H9 (cell line): ENCODE measurements at regions not wholly inside any gene's neighbourhood (a gene's known extent, or its start where the extent isn't known, plus 50 kb on each side); places are given as distances from the start of the nearest gene placed in this dataset.

Source experiments
- DNase-seq: peaks from one replicate; pipeline ENCODE4 v3.0.0-alpha.2; 2017
- H2AFZ ChIP-seq: one replicate; pipeline ENCODE4 v1.6.1; 2013; ENCODE audit warnings: mild to moderate bottlenecking, low read length, control low read depth, moderate library complexity
- H2AK5ac ChIP-seq: 2 replicates; pipeline ENCODE4 v1.6.1; 2013; ENCODE audit warnings: low read length, control low read depth, mixed read lengths; ENCODE audit not compliant: insufficient read length
- H2BK120ac ChIP-seq: one replicate; pipeline ENCODE4 v1.6.1; 2013; ENCODE audit warnings: low read depth, mild to moderate bottlenecking, low read length, control low read depth, inconsistent platforms; ENCODE audit not compliant: poor library complexity, severe bottlenecking
- H2BK12ac ChIP-seq: 2 replicates; pipeline ENCODE4 v1.6.1; 2013; ENCODE audit warnings: low read length, control low read depth, mixed read lengths, low read depth; ENCODE audit not compliant: insufficient read length
- H2BK15ac ChIP-seq: 2 replicates; pipeline ENCODE4 v1.6.1; 2013; ENCODE audit warnings: low read depth, low read length, control low read depth
- H2BK20ac ChIP-seq: one replicate; pipeline ENCODE4 v1.6.1; 2013; ENCODE audit warnings: low read depth, mild to moderate bottlenecking, low read length, control low read depth, inconsistent platforms; ENCODE audit not compliant: poor library complexity, severe bottlenecking
- H2BK5ac ChIP-seq: 2 replicates; pipeline ENCODE4 v1.6.1; 2013; ENCODE audit warnings: low read length, control low read depth, mixed read lengths; ENCODE audit not compliant: insufficient read length
- H3K14ac ChIP-seq: 2 replicates; pipeline ENCODE4 v1.6.1; 2013; ENCODE audit warnings: low read length, control low read depth; ENCODE audit not compliant: insufficient read depth
- H3K18ac ChIP-seq: 2 replicates; pipeline ENCODE4 v1.6.1; 2013; ENCODE audit warnings: low read depth, mild to moderate bottlenecking, mixed read lengths, low read length, control low read depth; ENCODE audit not compliant: insufficient read length
- H3K23ac ChIP-seq: 2 replicates; pipeline ENCODE4 v1.6.1; 2013; ENCODE audit warnings: low read length, control low read depth, mixed read lengths, low read depth; ENCODE audit not compliant: insufficient read length
- H3K23me2 ChIP-seq: 2 replicates; pipeline ENCODE4 v1.6.1; 2013; ENCODE audit warnings: low read depth, mild to moderate bottlenecking, mixed read lengths, low read length, control low read depth; ENCODE audit not compliant: insufficient read length, poor library complexity, severe bottlenecking
- H3K27ac ChIP-seq: 2 replicates; pipeline ENCODE4 v1.5.1; 2013; ENCODE audit warnings: low read length, control low read depth, mixed read lengths, low read depth; ENCODE audit not compliant: insufficient read length
- H3K27me3 ChIP-seq: 2 replicates; pipeline ENCODE4 v1.6.1; 2013; ENCODE audit warnings: low read length, control low read depth, inconsistent platforms; ENCODE audit not compliant: insufficient read depth
- H3K4ac ChIP-seq: 2 replicates; pipeline ENCODE4 v1.6.1; 2013; ENCODE audit warnings: low read depth, mild to moderate bottlenecking, control low read depth, inconsistent platforms, low read length, moderate library complexity
- H3K4me1 ChIP-seq: 2 replicates; pipeline ENCODE4 v1.6.1; 2013; ENCODE audit warnings: low read length, control low read depth, inconsistent platforms; ENCODE audit not compliant: insufficient read depth
- H3K4me2 ChIP-seq: 2 replicates; pipeline ENCODE4 v1.6.1; 2013; ENCODE audit warnings: low read length, control low read depth, mixed read lengths; ENCODE audit not compliant: insufficient read length, insufficient read depth
- H3K56ac ChIP-seq: 2 replicates; pipeline ENCODE4 v1.6.1; 2013; ENCODE audit warnings: low read depth, mild to moderate bottlenecking, mixed read lengths, low read length, control low read depth; ENCODE audit not compliant: insufficient read length
- H3K79me1 ChIP-seq: 2 replicates; pipeline ENCODE4 v1.6.1; 2013; ENCODE audit warnings: low read depth, mild to moderate bottlenecking, moderate library complexity, low read length, control low read depth, inconsistent platforms; ENCODE audit not compliant: insufficient read depth, poor library complexity, severe bottlenecking
- H3K79me2 ChIP-seq: 2 replicates; pipeline ENCODE4 v1.6.1; 2013; ENCODE audit warnings: low read length, control low read depth, inconsistent platforms; ENCODE audit not compliant: insufficient read depth
- H3K9ac ChIP-seq: 2 replicates; pipeline ENCODE4 v1.6.1; 2013; ENCODE audit warnings: low read length, control low read depth, mixed read lengths; ENCODE audit not compliant: insufficient read length; ENCODE audit errors: extremely low read depth
- H3K9me3 ChIP-seq: one replicate; pipeline ENCODE4 v1.6.1; 2013; ENCODE audit warnings: low read depth, low read length, inconsistent platforms; ENCODE audit not compliant: control insufficient read depth
- H3T11ph ChIP-seq: one replicate; pipeline ENCODE4 v1.6.1; 2013; ENCODE audit warnings: mild to moderate bottlenecking, low read length, control low read depth, inconsistent platforms
- H4K20me1 ChIP-seq: one replicate; pipeline ENCODE4 v1.6.1; 2013; ENCODE audit not compliant: control insufficient read depth, insufficient read length, insufficient read depth
- H4K5ac ChIP-seq: 2 replicates; pipeline ENCODE4 v1.6.1; 2013; ENCODE audit warnings: low read depth, mild to moderate bottlenecking, mixed read lengths, low read length, control low read depth; ENCODE audit not compliant: insufficient read length
- H4K8ac ChIP-seq: replicated peaks from 2 replicates; pipeline ENCODE4 v1.6.1; 2013; ENCODE audit warnings: low read length, control low read depth, mixed read lengths, low read depth; ENCODE audit not compliant: insufficient read length
- H4K91ac ChIP-seq: 2 replicates; pipeline ENCODE4 v1.6.1; 2013; ENCODE audit warnings: low read depth, mild to moderate bottlenecking, moderate library complexity, mixed read lengths, low read length, control low read depth; ENCODE audit not compliant: insufficient read length
- H3K27ac Mint-ChIP-seq, 3 experiments: 2 replicates in 2 of 3; 3 replicates in 1 of 3; pipeline ENCODE4 v1.8.0; 2020 to 2021; ENCODE audit warnings: mixed read lengths in 3 of 3, mild to moderate bottlenecking in 1 of 3, moderate library complexity in 1 of 3
- H3K27me3 Mint-ChIP-seq: 2 replicates; pipeline ENCODE4 v1.8.0; 2021; ENCODE audit warnings: low read depth, mild to moderate bottlenecking, moderate library complexity, mixed read lengths
- H3K36me3 Mint-ChIP-seq, 3 experiments: 2 replicates in 2 of 3; 3 replicates in 1 of 3; pipeline ENCODE4 v1.8.0; 2020 to 2021; ENCODE audit warnings: low read depth in 3 of 3, mixed read lengths in 3 of 3; ENCODE audit not compliant: insufficient read depth in 1 of 3
- H3K4me1 Mint-ChIP-seq, 2 experiments: 2 replicates each; pipeline ENCODE4 v1.8.0; 2020; ENCODE audit warnings: mixed read lengths in 2 of 2
- H3K4me3 Mint-ChIP-seq, 2 experiments: 2 replicates in 1 of 2; 3 replicates in 1 of 2; pipeline ENCODE4 v1.8.0; 2020 to 2021; ENCODE audit warnings: mild to moderate bottlenecking in 2 of 2, mixed read lengths in 2 of 2, moderate library complexity in 1 of 2
- H3K9me3 Mint-ChIP-seq, 2 experiments: 2 replicates in 1 of 2; 3 replicates in 1 of 2; pipeline ENCODE4 v1.8.0; 2020; ENCODE audit warnings: mild to moderate bottlenecking in 2 of 2, mixed read lengths in 2 of 2, moderate library complexity in 1 of 2
- WGBS: extraction: QIAGEN DNeasy Blood & Tissue Kit; methylation state at CpG from one replicate; pipeline ENCODE4 v1.1.7; 2013; ENCODE audit warnings: missing lambda C conversion rate, low lambda C conversion rate, mixed read lengths; ENCODE audit not compliant: insufficient read length; ENCODE audit errors: extremely low coverage; 5-methylcytosine and 5-hydroxymethylcytosine counted together
- TF ChIP-seq, protein P1 (sequence below): fragments of 200-600 bp; sonication (generic); conservative IDR thresholded peaks from 3 replicates; pipeline ENCODE4 v1.8.0; 2021; ENCODE audit warnings: antibody characterized with exemption, mild to moderate bottlenecking

GRCh38 chr9:109609060-109609459 is 111.0 kb upstream of the PTPN3 start:
- H2BK5ac ChIP-seq, result no peak overlapping the region
- H3T11ph ChIP-seq, result no peak overlapping the region
- H3K27ac ChIP-seq, result no peak overlapping the region
- no peak overlapping the region for H3K56ac ChIP-seq
- no peak overlapping the region for H2AK5ac ChIP-seq
- H2AFZ ChIP-seq, result no peak overlapping the region
- H4K5ac ChIP-seq, result no peak overlapping the region
- no peak overlapping the region for H3K23ac ChIP-seq
- TF ChIP-seq, protein P1, sequence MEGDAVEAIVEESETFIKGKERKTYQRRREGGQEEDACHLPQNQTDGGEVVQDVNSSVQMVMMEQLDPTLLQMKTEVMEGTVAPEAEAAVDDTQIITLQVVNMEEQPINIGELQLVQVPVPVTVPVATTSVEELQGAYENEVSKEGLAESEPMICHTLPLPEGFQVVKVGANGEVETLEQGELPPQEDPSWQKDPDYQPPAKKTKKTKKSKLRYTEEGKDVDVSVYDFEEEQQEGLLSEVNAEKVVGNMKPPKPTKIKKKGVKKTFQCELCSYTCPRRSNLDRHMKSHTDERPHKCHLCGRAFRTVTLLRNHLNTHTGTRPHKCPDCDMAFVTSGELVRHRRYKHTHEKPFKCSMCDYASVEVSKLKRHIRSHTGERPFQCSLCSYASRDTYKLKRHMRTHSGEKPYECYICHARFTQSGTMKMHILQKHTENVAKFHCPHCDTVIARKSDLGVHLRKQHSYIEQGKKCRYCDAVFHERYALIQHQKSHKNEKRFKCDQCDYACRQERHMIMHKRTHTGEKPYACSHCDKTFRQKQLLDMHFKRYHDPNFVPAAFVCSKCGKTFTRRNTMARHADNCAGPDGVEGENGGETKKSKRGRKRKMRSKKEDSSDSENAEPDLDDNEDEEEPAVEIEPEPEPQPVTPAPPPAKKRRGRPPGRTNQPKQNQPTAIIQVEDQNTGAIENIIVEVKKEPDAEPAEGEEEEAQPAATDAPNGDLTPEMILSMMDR, result no peak
- H2BK20ac ChIP-seq, result no peak overlapping the region
- no peak overlapping the region for H3K9ac ChIP-seq
- peaks cover 3% of the 10 kb centered on the region in 2 experiments; a peak in 3 of 4 replicates for H3K4me1 Mint-ChIP-seq
- DNase-seq, result no peak
- H3K27ac Mint-ChIP-seq, result no peak overlapping the region
- no peak overlapping the region for H2BK120ac ChIP-seq
- H4K91ac ChIP-seq, result no peak overlapping the region
- no peaks in the 10 kb centered on the region for H3K79me1 ChIP-seq
- H3K4me1 ChIP-seq, result no peaks in the 10 kb centered on the region; the same call in 1 of the 2 replicates
- H2BK15ac ChIP-seq, result no peak overlapping the region
- no peaks in the 10 kb centered on the region for H3K23me2 ChIP-seq
- H3K79me2 ChIP-seq, result no peaks in the 10 kb centered on the region
- no peak overlapping the region for H3K18ac ChIP-seq
- no CpG with 5 or more reads among the region's 1 CpG for WGBS
- no peak overlapping the region for H3K4me3 Mint-ChIP-seq
- no peak overlapping the region for H2BK12ac ChIP-seq
- H3K4me2 ChIP-seq, result no peak overlapping the region
- peaks cover 2% of the 10 kb centered on the region; the same call in 1 of the 2 replicates for H3K27me3 Mint-ChIP-seq
- no peaks in the 10 kb centered on the region for H3K9me3 Mint-ChIP-seq
- no peaks in the 10 kb centered on the region for H3K36me3 Mint-ChIP-seq
- no peaks in the 10 kb centered on the region for H4K20me1 ChIP-seq
- H4K8ac ChIP-seq, result no peak overlapping the region
- no peaks in the 10 kb centered on the region for H3K27me3 ChIP-seq
- no peak overlapping the region for H3K14ac ChIP-seq
- H3K9me3 ChIP-seq, result no peaks in the 10 kb centered on the region
- no peak overlapping the region for H3K4ac ChIP-seq
